Thyroid gland (tissue), 4 donors: ENCODE measurements at regions not wholly inside any gene's neighbourhood (a gene's known extent, or its start where the extent isn't known, plus 50 kb on each side); places are given as distances from the start of the nearest gene placed in this dataset.

ENCODE experiments used
- POLR2A ChIP-seq, 2 donors: fragments of 450-650 bp; IDR thresholded peaks; one replicate each; pipeline ENCODE4 v1.6.1; 2017; ENCODE audit warnings: antibody characterized with exemption in 2 of 2, mild to moderate bottlenecking in 2 of 2, moderate library complexity in 1 of 2
- TF ChIP-seq, protein P1 (sequence below), 6 experiments: fragments of 200-600 bp in 3 of 6; fragments of 450-650 bp in 3 of 6; sonication (generic) in 3 of 6; IDR thresholded peaks; one replicate each; pipeline ENCODE4 v1.5.1; 2016 to 2019; ENCODE audit warnings: antibody characterized with exemption in 6 of 6, mild to moderate bottlenecking in 2 of 6, inconsistent platforms in 1 of 6, moderate library complexity in 1 of 6

DNA sequence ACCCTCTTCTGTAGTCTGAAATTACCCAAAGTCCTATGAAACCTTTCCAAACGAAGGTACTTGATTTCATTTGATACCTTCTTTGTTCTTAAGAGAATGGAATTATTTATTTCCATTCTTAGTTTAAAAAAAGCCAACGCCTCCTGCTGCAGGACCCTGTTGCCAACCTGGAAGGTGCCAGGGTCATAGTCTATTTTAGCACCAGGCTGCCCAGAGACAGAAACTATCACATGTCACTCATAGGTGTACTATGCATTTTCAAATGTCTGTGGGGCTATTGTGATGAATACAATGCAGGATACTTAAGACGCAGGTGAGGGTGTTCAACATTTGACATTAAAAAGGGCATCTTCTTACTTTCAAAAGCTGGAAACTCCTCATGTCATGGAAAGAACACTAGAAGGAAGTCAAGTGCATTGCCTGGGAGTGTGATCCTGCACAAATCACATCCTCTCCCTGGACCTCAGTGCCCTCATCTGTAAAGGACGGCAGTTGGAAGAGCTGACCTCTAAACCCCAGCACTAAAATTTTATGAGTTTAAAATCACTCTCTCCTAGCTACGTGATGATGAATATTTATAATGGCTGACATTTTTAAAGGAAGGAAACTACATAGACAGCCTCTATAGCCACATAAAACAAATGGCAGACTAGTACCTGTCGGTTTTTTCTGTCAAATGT lies 107.3 kb upstream of the SYT6 start:
- TF ChIP-seq, protein P1, sequence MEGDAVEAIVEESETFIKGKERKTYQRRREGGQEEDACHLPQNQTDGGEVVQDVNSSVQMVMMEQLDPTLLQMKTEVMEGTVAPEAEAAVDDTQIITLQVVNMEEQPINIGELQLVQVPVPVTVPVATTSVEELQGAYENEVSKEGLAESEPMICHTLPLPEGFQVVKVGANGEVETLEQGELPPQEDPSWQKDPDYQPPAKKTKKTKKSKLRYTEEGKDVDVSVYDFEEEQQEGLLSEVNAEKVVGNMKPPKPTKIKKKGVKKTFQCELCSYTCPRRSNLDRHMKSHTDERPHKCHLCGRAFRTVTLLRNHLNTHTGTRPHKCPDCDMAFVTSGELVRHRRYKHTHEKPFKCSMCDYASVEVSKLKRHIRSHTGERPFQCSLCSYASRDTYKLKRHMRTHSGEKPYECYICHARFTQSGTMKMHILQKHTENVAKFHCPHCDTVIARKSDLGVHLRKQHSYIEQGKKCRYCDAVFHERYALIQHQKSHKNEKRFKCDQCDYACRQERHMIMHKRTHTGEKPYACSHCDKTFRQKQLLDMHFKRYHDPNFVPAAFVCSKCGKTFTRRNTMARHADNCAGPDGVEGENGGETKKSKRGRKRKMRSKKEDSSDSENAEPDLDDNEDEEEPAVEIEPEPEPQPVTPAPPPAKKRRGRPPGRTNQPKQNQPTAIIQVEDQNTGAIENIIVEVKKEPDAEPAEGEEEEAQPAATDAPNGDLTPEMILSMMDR (IDR thresholded peaks at IDR 0.05) = no peak
- TF ChIP-seq POLR2A (IDR thresholded peaks at IDR 0.05) = no peak
